Upper lobe of left lung (tissue), 4 donors: ENCODE measurements at regions not wholly inside any gene's neighbourhood (a gene's known extent, or its start where the extent isn't known, plus 50 kb on each side); places are given as distances from the start of the nearest gene placed in this dataset.

ENCODE experiments used
- POLR2A ChIP-seq, 4 donors: fragments of 450-650 bp; IDR thresholded peaks; one replicate each; pipeline ENCODE4 v1.5.1; 2016 to 2017; ENCODE audit warnings: antibody characterized with exemption in 4 of 4, mild to moderate bottlenecking in 2 of 4
- POLR2AphosphoS5 ChIP-seq, 2 donors: sonication (generic); formaldehyde crosslinking; IDR thresholded peaks; one replicate each; pipeline ENCODE4 v1.5.1; 2017; ENCODE audit warnings: antibody characterized with exemption in 2 of 2
- TF ChIP-seq, protein P1 (sequence below), 6 experiments: fragments of 450-650 bp in 4 of 6; fragments of 200-600 bp in 2 of 6; sonication (generic) in 2 of 6; IDR thresholded peaks; one replicate each; pipeline ENCODE4 v1.5.1; 2016 to 2019; ENCODE audit warnings: antibody characterized with exemption in 6 of 6

GRCh38 chr20:56715902-56716519, 86.9 kb downstream of the TFAP2C start:
- TF ChIP-seq, protein P1, sequence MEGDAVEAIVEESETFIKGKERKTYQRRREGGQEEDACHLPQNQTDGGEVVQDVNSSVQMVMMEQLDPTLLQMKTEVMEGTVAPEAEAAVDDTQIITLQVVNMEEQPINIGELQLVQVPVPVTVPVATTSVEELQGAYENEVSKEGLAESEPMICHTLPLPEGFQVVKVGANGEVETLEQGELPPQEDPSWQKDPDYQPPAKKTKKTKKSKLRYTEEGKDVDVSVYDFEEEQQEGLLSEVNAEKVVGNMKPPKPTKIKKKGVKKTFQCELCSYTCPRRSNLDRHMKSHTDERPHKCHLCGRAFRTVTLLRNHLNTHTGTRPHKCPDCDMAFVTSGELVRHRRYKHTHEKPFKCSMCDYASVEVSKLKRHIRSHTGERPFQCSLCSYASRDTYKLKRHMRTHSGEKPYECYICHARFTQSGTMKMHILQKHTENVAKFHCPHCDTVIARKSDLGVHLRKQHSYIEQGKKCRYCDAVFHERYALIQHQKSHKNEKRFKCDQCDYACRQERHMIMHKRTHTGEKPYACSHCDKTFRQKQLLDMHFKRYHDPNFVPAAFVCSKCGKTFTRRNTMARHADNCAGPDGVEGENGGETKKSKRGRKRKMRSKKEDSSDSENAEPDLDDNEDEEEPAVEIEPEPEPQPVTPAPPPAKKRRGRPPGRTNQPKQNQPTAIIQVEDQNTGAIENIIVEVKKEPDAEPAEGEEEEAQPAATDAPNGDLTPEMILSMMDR (IDR thresholded peaks at IDR 0.05): no peak
- TF ChIP-seq POLR2AphosphoS5 (IDR thresholded peaks at IDR 0.05): no peak
- no peak for TF ChIP-seq POLR2A (IDR thresholded peaks at IDR 0.05)
